Thyroid gland (tissue), 4 donors: ENCODE measurements at regions not wholly inside any gene's neighbourhood (a gene's known extent, or its start where the extent isn't known, plus 50 kb on each side); places are given as distances from the start of the nearest gene placed in this dataset.

Experiments
- DNase-seq, 2 donors: peaks; one replicate each; pipeline ENCODE4 v3.0.0-alpha.2; 2019
- H3K27ac ChIP-seq, 3 donors: fragments of 200-600 bp; sonication (generic); 1 replicate in 2 of 3; 2 replicates in 1 of 3; pipeline ENCODE4 v1.5.1; 2016 to 2019; ENCODE audit warnings: mild to moderate bottlenecking in 1 of 3, moderate library complexity in 1 of 3
- H3K27me3 ChIP-seq: fragments of 200-600 bp; sonication (generic); one replicate; pipeline ENCODE4 v1.5.1; 2019
- H3K36me3 ChIP-seq, 2 donors: fragments of 200-600 bp; sonication (generic); one replicate each; pipeline ENCODE4 v1.5.1; 2016 to 2019
- H3K4me1 ChIP-seq, 2 donors: fragments of 200-600 bp; sonication (generic); one replicate each; pipeline ENCODE4 v1.5.1; 2017 to 2019
- H3K4me3 ChIP-seq, 3 donors: fragments of 200-600 bp; sonication (generic); replicated peaks in 1 of 3; 1 replicate in 2 of 3; 2 replicates in 1 of 3; pipeline ENCODE4 v1.5.1; 2016; ENCODE audit warnings: mild to moderate bottlenecking in 1 of 3
- H3K9me3 ChIP-seq: fragments of 200-600 bp; sonication (generic); one replicate; pipeline ENCODE4 v1.5.1; 2017
- CTCF ChIP-seq, 6 experiments: fragments of 200-600 bp in 3 of 6; fragments of 450-650 bp in 3 of 6; sonication (generic) in 3 of 6; IDR thresholded peaks; one replicate each; pipeline ENCODE4 v1.5.1; 2016 to 2019; ENCODE audit warnings: antibody characterized with exemption in 6 of 6, mild to moderate bottlenecking in 2 of 6, inconsistent platforms in 1 of 6, moderate library complexity in 1 of 6
- POLR2A ChIP-seq, 2 donors: fragments of 450-650 bp; IDR thresholded peaks; one replicate each; pipeline ENCODE4 v1.6.1; 2017; ENCODE audit warnings: antibody characterized with exemption in 2 of 2, mild to moderate bottlenecking in 2 of 2, moderate library complexity in 1 of 2
- WGBS, 2 donors: methylation state at CpG; one replicate each; pipeline ENCODE4 v1.1.5; 2017; 5-methylcytosine and 5-hydroxymethylcytosine counted together
- intact Hi-C: fragments of 100-400 bp; cut with DNase I; formaldehyde crosslinking; loops from one replicate; pipeline ENCODE4 v1.15.1; 2023

GRCh38 chr3:193842832-193843473, 249.9 kb downstream of the OPA1 start:
- Histone ChIP-seq H3K27ac (no peak overlapping the region), H3K4me1 (no peaks in the 10 kb centered on the region), H3K4me3 (no peak overlapping the region), H3K36me3 (no peaks in the 10 kb centered on the region), H3K27me3 (no peaks in the 10 kb centered on the region), H3K9me3 (no peaks in the 10 kb centered on the region)
- DNase-seq = no peak
- intact Hi-C loops = no loop called here
- TF ChIP-seq POLR2A (IDR thresholded peaks at IDR 0.05) (no peak), CTCF (IDR thresholded peaks at IDR 0.05) (no peak)
- WGBS, 2 donors = 92 to 94% methylated on average over 13 of the region's 13 CpGs

GRCh38 chr3:193843474-193844301, 250.7 kb downstream of the OPA1 start:
- no peaks in the 10 kb centered on the region for H3K4me1 ChIP-seq
- intact Hi-C loops = no loop called here
- no peaks in the 10 kb centered on the region for H3K9me3 ChIP-seq
- no peaks in the 10 kb centered on the region for H3K36me3 ChIP-seq
- no peak overlapping the region for H3K4me3 ChIP-seq
- no peak for TF ChIP-seq POLR2A (IDR thresholded peaks at IDR 0.05)
- TF ChIP-seq CTCF (IDR thresholded peaks at IDR 0.05) = no peak
- DNase-seq = no peak
- no peaks in the 10 kb centered on the region for H3K27me3 ChIP-seq
- WGBS, 2 donors = 74 to 78% methylated on average over 5 of the region's 5 CpGs
- no peak overlapping the region for H3K27ac ChIP-seq

- no peak for TF ChIP-seq CTCF (IDR thresholded peaks at IDR 0.05)
- no peak for TF ChIP-seq POLR2A (IDR thresholded peaks at IDR 0.05)
- Histone ChIP-seq H3K27me3 (no peaks in the 10 kb centered on the region), H3K4me3 (no peak overlapping the region), H3K4me1 (no peaks in the 10 kb centered on the region), H3K27ac (no peak overlapping the region), H3K36me3 (no peaks in the 10 kb centered on the region), H3K9me3 (no peaks in the 10 kb centered on the region)
- no peak for DNase-seq
- whole genome bisulfite sequencing, 2 donors = 71 to 82% methylated on average over 3 of the region's 3 CpGs
- intact Hi-C loops = no loop called here
These were observed 251.5 kb downstream of the OPA1 start for GRCh38 chr3:193844472-193844871.

- Histone ChIP-seq H3K4me3 (no peak overlapping the region), H3K27me3 (no peaks in the 10 kb centered on the region), H3K9me3 (no peaks in the 10 kb centered on the region), H3K27ac (no peak overlapping the region), H3K4me1 (no peaks in the 10 kb centered on the region), H3K36me3 (no peaks in the 10 kb centered on the region)
- 92 to 95% methylated on average over 4 of the region's 4 CpGs for WGBS, 2 donors
- intact Hi-C loops = no loop called here
- no peak for DNase-seq
- TF ChIP-seq CTCF (IDR thresholded peaks at IDR 0.05) (no peak), POLR2A (IDR thresholded peaks at IDR 0.05) (no peak)
These were observed 252.1 kb downstream of the OPA1 start for GRCh38 chr3:193845144-193845543.

- H3K9me3 ChIP-seq = no peaks in the 10 kb centered on the region
- TF ChIP-seq POLR2A (IDR thresholded peaks at IDR 0.05) (no peak), CTCF (IDR thresholded peaks at IDR 0.05) (no peak)
- intact Hi-C loops = no loop called here
- H3K36me3 ChIP-seq = no peaks in the 10 kb centered on the region
- H3K4me3 ChIP-seq = no peak overlapping the region
- no peaks in the 10 kb centered on the region for H3K27me3 ChIP-seq
- WGBS, 2 donors = 95 to 96% methylated on average over 2 of the region's 2 CpGs
- no peak for DNase-seq
- peaks cover 6 to 11% of the 10 kb centered on the region in 2 donors for H3K4me1 ChIP-seq
- H3K27ac ChIP-seq = no peak overlapping the region
These were observed 253.6 kb downstream of the OPA1 start for GRCh38 chr3:193846569-193846968.
